GM23338 (cell line): ENCODE measurements at regions not wholly inside any gene's neighbourhood (a gene's known extent, or its start where the extent isn't known, plus 50 kb on each side); places are given as distances from the start of the nearest gene placed in this dataset.

Experiments
- ATAC-seq: fragments of 200-7000 bp; cut with Tn5 transposase; 3 replicates; pipeline ENCODE4 v1.9.1; 2020
- DNase-seq: peaks from one replicate; pipeline ENCODE4 v3.0.0-alpha.2; 2015; ENCODE audit warnings: low spot score
- H2AFZ ChIP-seq: fragments of 200-600 bp; sonication (generic); 2 replicates; pipeline ENCODE4 v1.8.0; 2016; ENCODE audit warnings: antibody characterized with exemption, mild to moderate bottlenecking, moderate library complexity
- H3F3A ChIP-seq: fragments of 200-600 bp; sonication (generic); replicated peaks from 2 replicates; pipeline ENCODE4 v1.8.0; 2017; ENCODE audit warnings: antibody characterized with exemption, mixed run types, low read depth
- H3K27ac ChIP-seq: fragments of 200-600 bp; sonication (generic); 2 replicates; pipeline ENCODE4 v1.6.1; 2016; ENCODE audit warnings: low read depth
- H3K27me3 ChIP-seq: fragments of 200-600 bp; sonication (generic); 2 replicates; pipeline ENCODE4 v1.8.0; 2016; ENCODE audit warnings: mild to moderate bottlenecking, mixed run types, moderate library complexity; ENCODE audit not compliant: insufficient read depth
- H3K36me3 ChIP-seq: fragments of 200-600 bp; sonication (generic); 2 replicates; pipeline ENCODE4 v1.8.0; 2016; ENCODE audit warnings: mild to moderate bottlenecking; ENCODE audit not compliant: insufficient read depth
- H3K4me1 ChIP-seq: fragments of 200-600 bp; sonication (generic); 2 replicates; pipeline ENCODE4 v1.8.0; 2016; ENCODE audit warnings: mild to moderate bottlenecking, moderate library complexity; ENCODE audit not compliant: insufficient read depth
- H3K4me2 ChIP-seq: fragments of 200-600 bp; sonication (generic); 2 replicates; pipeline ENCODE4 v1.7.1; 2017; ENCODE audit warnings: mixed run types
- H3K4me3 ChIP-seq: fragments of 200-600 bp; sonication (generic); 2 replicates; pipeline ENCODE4 v1.6.1; 2016; ENCODE audit warnings: mixed run types
- H3K79me2 ChIP-seq: fragments of 200-600 bp; sonication (generic); replicated peaks from 2 replicates; pipeline ENCODE4 v1.8.0; 2017; ENCODE audit warnings: mild to moderate bottlenecking; ENCODE audit not compliant: insufficient read depth
- H3K9me2 ChIP-seq: fragments of 200-600 bp; sonication (generic); 2 replicates; pipeline ENCODE4 v1.8.0; 2017; ENCODE audit not compliant: insufficient read depth
- H4K20me1 ChIP-seq: fragments of 200-600 bp; sonication (generic); replicated peaks from 2 replicates; pipeline ENCODE4 v1.8.0; 2017; ENCODE audit warnings: mild to moderate bottlenecking; ENCODE audit not compliant: insufficient read depth
- H3K27ac Mint-ChIP-seq: 2 replicates; pipeline ENCODE4 v1.8.0; 2020; ENCODE audit warnings: inconsistent platforms, mild to moderate bottlenecking, moderate library complexity, mixed read lengths
- H3K27me3 Mint-ChIP-seq: 3 replicates; pipeline ENCODE4 v1.8.0; 2022; ENCODE audit warnings: low read depth, mild to moderate bottlenecking, moderate library complexity, mixed read lengths, inconsistent platforms; ENCODE audit not compliant: insufficient read depth, poor library complexity
- H3K36me3 Mint-ChIP-seq: 3 replicates; pipeline ENCODE4 v1.8.0; 2021; ENCODE audit warnings: low read depth, mild to moderate bottlenecking, inconsistent platforms, moderate library complexity, mixed read lengths
- H3K4me1 Mint-ChIP-seq: 3 replicates; pipeline ENCODE4 v1.8.0; 2020; ENCODE audit warnings: mild to moderate bottlenecking, inconsistent platforms, mixed read lengths
- H3K4me3 Mint-ChIP-seq: 3 replicates; pipeline ENCODE4 v1.8.0; 2021; ENCODE audit warnings: moderate library complexity, mild to moderate bottlenecking, inconsistent platforms, mixed read lengths
- H3K9me3 Mint-ChIP-seq: 3 replicates; pipeline ENCODE4 v1.8.0; 2020; ENCODE audit warnings: moderate library complexity, mild to moderate bottlenecking, inconsistent platforms, mixed read lengths
- CREB1 ChIP-seq: fragments of 250-450 bp; sonication (Bioruptor Pico); IDR thresholded peaks from 2 replicates; pipeline ENCODE4 v1.5.0; 2020; ENCODE audit warnings: low read depth, mild to moderate bottlenecking, moderate library complexity
- NANOG ChIP-seq: IDR thresholded peaks from 2 replicates; pipeline ENCODE4 v1.6.1; 2016; ENCODE audit warnings: antibody characterized with exemption, borderline replicate concordance
- POLR2AphosphoS5 ChIP-seq: IDR thresholded peaks from 2 replicates; pipeline ENCODE4 v1.6.1; 2016; ENCODE audit warnings: antibody characterized with exemption, low read depth
- ZNF331 ChIP-seq: fragments of 250-450 bp; sonication (Bioruptor Pico); IDR thresholded peaks from 2 replicates; pipeline ENCODE4 v1.5.0; 2020; ENCODE audit warnings: low read depth, mild to moderate bottlenecking, moderate library complexity
- TF ChIP-seq, protein P1 (sequence below): IDR thresholded peaks from 2 replicates; pipeline ENCODE4 v1.6.1; 2016; ENCODE audit warnings: antibody characterized with exemption
- TF ChIP-seq, protein P2 (sequence below): fragments of 250-450 bp; sonication (Bioruptor Pico); IDR thresholded peaks from 2 replicates; pipeline ENCODE4 v1.5.0; 2020; ENCODE audit warnings: mild to moderate bottlenecking, moderate library complexity
- TF ChIP-seq, protein P3 (sequence below): IDR thresholded peaks from one replicate; pipeline ENCODE4 v1.6.1; 2018; ENCODE audit warnings: antibody characterized with exemption; ENCODE audit not compliant: unreplicated experiment

DNA sequence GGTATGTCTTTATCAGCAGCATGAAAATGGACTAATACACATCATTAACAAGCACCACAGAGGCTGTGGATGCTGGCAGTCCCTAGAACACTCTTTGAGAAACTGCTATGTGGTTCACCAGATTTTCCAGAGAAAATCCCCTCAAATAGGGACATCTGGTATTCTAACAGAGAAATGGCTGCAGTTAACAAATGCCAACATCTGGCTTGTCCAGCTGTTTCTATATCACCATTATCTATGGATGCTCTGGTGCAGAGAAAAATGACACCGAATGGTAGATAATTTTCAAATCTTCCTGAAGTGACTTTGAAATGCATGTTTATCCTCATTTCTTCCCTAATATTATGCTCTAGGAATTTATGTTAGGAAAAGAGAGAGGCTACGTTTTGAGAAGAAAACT is 403.5 kb upstream of the PROX1 start (continued):
- TF ChIP-seq, protein P1, sequence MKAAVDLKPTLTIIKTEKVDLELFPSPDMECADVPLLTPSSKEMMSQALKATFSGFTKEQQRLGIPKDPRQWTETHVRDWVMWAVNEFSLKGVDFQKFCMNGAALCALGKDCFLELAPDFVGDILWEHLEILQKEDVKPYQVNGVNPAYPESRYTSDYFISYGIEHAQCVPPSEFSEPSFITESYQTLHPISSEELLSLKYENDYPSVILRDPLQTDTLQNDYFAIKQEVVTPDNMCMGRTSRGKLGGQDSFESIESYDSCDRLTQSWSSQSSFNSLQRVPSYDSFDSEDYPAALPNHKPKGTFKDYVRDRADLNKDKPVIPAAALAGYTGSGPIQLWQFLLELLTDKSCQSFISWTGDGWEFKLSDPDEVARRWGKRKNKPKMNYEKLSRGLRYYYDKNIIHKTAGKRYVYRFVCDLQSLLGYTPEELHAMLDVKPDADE = no peak

DNA sequence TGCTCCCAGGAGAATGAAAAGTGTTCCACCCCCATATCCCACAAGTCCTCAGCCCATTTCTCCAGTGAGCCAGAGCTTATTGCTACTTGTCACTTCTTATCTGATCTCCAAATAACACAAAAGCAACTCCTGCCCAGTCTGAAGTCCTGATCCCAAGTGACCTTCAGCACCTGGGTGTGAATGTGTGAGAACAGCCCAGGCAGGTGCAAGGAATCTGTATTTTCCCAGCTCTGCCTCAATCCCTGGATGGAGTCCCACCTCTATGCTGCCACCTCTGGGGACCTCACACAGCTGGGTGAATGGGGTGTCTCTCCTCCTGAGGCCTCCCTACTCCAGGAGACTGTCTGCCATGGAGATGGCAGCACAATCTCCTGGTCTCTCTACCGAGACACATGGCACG is 402.4 kb upstream of the PROX1 start:
- Mint-ChIP-seq H3K27ac (no peak overlapping the region), H3K36me3 (no peaks in the 10 kb centered on the region), H3K9me3 (no peaks in the 10 kb centered on the region), H3K27me3 (peaks cover 3% of the 10 kb centered on the region), H3K4me3 (no peak overlapping the region), H3K4me1 (no peaks in the 10 kb centered on the region)
- no peak overlapping the region for H3K27ac ChIP-seq
- no peaks in the 10 kb centered on the region for H4K20me1 ChIP-seq
- no peaks in the 10 kb centered on the region for H3F3A ChIP-seq
- H3K36me3 ChIP-seq = no peaks in the 10 kb centered on the region
- H3K4me1 ChIP-seq = no peaks in the 10 kb centered on the region
- no peak overlapping the region for H3K4me3 ChIP-seq
- TF ChIP-seq CREB1 (CRISPR knock-in tag) (no peak), ZNF331 (CRISPR knock-in tag) (no peak), POLR2AphosphoS5 (no peak), NANOG (no peak)
- TF ChIP-seq, protein P1 = no peak
- TF ChIP-seq, protein P2, sequence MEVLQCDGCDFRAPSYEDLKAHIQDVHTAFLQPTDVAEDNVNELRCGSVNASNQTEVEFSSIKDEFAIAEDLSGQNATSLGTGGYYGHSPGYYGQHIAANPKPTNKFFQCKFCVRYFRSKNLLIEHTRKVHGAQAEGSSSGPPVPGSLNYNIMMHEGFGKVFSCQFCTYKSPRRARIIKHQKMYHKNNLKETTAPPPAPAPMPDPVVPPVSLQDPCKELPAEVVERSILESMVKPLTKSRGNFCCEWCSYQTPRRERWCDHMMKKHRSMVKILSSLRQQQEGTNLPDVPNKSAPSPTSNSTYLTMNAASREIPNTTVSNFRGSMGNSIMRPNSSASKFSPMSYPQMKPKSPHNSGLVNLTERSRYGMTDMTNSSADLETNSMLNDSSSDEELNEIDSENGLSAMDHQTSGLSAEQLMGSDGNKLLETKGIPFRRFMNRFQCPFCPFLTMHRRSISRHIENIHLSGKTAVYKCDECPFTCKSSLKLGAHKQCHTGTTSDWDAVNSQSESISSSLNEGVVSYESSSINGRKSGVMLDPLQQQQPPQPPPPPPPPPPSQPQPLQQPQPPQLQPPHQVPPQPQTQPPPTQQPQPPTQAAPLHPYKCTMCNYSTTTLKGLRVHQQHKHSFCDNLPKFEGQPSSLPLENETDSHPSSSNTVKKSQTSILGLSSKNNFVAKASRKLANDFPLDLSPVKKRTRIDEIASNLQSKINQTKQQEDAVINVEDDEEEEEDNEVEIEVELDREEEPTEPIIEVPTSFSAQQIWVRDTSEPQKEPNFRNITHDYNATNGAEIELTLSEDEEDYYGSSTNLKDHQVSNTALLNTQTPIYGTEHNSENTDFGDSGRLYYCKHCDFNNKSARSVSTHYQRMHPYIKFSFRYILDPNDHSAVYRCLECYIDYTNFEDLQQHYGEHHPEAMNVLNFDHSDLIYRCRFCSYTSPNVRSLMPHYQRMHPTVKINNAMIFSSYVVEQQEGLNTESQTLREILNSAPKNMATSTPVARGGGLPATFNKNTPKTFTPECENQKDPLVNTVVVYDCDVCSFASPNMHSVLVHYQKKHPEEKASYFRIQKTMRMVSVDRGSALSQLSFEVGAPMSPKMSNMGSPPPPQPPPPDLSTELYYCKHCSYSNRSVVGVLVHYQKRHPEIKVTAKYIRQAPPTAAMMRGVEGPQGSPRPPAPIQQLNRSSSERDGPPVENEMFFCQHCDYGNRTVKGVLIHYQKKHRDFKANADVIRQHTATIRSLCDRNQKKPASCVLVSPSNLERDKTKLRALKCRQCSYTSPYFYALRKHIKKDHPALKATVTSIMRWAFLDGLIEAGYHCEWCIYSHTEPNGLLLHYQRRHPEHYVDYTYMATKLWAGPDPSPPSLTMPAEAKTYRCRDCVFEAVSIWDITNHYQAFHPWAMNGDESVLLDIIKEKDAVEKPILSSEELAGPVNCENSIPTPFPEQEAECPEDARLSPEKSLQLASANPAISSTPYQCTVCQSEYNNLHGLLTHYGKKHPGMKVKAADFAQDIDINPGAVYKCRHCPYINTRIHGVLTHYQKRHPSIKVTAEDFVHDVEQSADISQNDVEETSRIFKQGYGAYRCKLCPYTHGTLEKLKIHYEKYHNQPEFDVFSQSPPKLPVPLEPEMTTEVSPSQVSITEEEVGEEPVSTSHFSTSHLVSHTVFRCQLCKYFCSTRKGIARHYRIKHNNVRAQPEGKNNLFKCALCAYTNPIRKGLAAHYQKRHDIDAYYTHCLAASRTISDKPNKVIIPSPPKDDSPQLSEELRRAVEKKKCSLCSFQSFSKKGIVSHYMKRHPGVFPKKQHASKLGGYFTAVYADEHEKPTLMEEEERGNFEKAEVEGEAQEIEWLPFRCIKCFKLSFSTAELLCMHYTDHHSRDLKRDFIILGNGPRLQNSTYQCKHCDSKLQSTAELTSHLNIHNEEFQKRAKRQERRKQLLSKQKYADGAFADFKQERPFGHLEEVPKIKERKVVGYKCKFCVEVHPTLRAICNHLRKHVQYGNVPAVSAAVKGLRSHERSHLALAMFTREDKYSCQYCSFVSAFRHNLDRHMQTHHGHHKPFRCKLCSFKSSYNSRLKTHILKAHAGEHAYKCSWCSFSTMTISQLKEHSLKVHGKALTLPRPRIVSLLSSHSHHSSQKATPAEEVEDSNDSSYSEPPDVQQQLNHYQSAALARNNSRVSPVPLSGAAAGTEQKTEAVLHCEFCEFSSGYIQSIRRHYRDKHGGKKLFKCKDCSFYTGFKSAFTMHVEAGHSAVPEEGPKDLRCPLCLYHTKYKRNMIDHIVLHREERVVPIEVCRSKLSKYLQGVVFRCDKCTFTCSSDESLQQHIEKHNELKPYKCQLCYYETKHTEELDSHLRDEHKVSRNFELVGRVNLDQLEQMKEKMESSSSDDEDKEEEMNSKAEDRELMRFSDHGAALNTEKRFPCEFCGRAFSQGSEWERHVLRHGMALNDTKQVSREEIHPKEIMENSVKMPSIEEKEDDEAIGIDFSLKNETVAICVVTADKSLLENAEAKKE (CRISPR knock-in tag) = no peak
- TF ChIP-seq, protein P3, sequence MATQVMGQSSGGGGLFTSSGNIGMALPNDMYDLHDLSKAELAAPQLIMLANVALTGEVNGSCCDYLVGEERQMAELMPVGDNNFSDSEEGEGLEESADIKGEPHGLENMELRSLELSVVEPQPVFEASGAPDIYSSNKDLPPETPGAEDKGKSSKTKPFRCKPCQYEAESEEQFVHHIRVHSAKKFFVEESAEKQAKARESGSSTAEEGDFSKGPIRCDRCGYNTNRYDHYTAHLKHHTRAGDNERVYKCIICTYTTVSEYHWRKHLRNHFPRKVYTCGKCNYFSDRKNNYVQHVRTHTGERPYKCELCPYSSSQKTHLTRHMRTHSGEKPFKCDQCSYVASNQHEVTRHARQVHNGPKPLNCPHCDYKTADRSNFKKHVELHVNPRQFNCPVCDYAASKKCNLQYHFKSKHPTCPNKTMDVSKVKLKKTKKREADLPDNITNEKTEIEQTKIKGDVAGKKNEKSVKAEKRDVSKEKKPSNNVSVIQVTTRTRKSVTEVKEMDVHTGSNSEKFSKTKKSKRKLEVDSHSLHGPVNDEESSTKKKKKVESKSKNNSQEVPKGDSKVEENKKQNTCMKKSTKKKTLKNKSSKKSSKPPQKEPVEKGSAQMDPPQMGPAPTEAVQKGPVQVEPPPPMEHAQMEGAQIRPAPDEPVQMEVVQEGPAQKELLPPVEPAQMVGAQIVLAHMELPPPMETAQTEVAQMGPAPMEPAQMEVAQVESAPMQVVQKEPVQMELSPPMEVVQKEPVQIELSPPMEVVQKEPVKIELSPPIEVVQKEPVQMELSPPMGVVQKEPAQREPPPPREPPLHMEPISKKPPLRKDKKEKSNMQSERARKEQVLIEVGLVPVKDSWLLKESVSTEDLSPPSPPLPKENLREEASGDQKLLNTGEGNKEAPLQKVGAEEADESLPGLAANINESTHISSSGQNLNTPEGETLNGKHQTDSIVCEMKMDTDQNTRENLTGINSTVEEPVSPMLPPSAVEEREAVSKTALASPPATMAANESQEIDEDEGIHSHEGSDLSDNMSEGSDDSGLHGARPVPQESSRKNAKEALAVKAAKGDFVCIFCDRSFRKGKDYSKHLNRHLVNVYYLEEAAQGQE = no peak
- H3K79me2 ChIP-seq = no peaks in the 10 kb centered on the region
- H2AFZ ChIP-seq = no peak overlapping the region
- no peaks in the 10 kb centered on the region for H3K27me3 ChIP-seq
- no peaks in the 10 kb centered on the region for H3K9me2 ChIP-seq
- no peak for DNase-seq
- no peak overlapping the region for H3K4me2 ChIP-seq
- ATAC-seq = no peak
